ENCODE measurements at regions not wholly inside any gene's neighbourhood (a gene's known extent, or its start where the extent isn't known, plus 50 kb on each side); places are given as distances from the start of the nearest gene placed in this dataset.

GRCh38 chr2:8543060-8543382, 138.8 kb upstream of the ID2 start:
- CTCF ChIA-PET: no interaction called here
- H3K9me2 ChIP-seq (ENCODE audit: insufficient read depth): no peaks in the 10 kb centered on the region
- ATAC-seq (no peak), DNase-seq (ENCODE audit: low read depth, low spot score) (no peak)
- H2AFZ ChIP-seq (ENCODE audit: low read depth, low read length, poor library complexity, severe bottlenecking): no peak overlapping the region
- peaks cover 2 to 8% of the 10 kb centered on the region in 2 experiments; a peak in 3 of 4 replicates for H3K4me1 ChIP-seq (ENCODE audit: control insufficient read depth in 1 of 2, insufficient read depth in 2 of 2, low read length in 2 of 2)
- no peaks in the 10 kb centered on the region for H3K27me3 ChIP-seq (ENCODE audit: insufficient read depth, low read length)
- H3K36me3 ChIP-seq (ENCODE audit: control insufficient read depth in 1 of 2, insufficient read depth in 2 of 2, low read length in 2 of 2): no peaks in the 10 kb centered on the region
- H3K4me2 ChIP-seq (ENCODE audit: low read length): no peak overlapping the region
- no peaks in the 10 kb centered on the region for H3K79me2 ChIP-seq (ENCODE audit: insufficient read depth, low read length)
- no peak overlapping the region for H3K4me3 ChIP-seq (replicated peaks in 1 of 2; ENCODE audit: low read depth in 1 of 2, low read length in 2 of 2)
- no peak overlapping the region for H3K27ac ChIP-seq (ENCODE audit: low read depth, low read length)
- H3K9me3 ChIP-seq (ENCODE audit: control insufficient read depth in 1 of 2, insufficient read depth in 1 of 2, low read depth in 1 of 2, low read length in 2 of 2): no peaks in the 10 kb centered on the region
- TF ChIP-seq RAD21 (IDR thresholded peaks at IDR 0.05; ENCODE audit: low read depth) (no peak), CBX3 (IDR thresholded peaks at IDR 0.05; ENCODE audit: low read depth) (no peak), CEBPB (IDR thresholded peaks at IDR 0.05; ENCODE audit: low read depth) (no peak), POLR2A (IDR thresholded peaks at IDR 0.05; ENCODE audit: borderline replicate concordance, extremely low read depth, insufficient read depth, insufficient read length) (no peak), EZH2phosphoT487 (IDR thresholded peaks at IDR 0.05; ENCODE audit: borderline replicate concordance) (no peak), SIN3A (IDR thresholded peaks at IDR 0.05; ENCODE audit: low read depth) (no peak), REST (IDR thresholded peaks at IDR 0.05; ENCODE audit: low read depth) (no peak), SRF (IDR thresholded peaks at IDR 0.05; ENCODE audit: low read depth) (no peak), EGR1 (IDR thresholded peaks at IDR 0.05; ENCODE audit: low read depth) (no peak), YY1 (IDR thresholded peaks at IDR 0.05; ENCODE audit: extremely low read depth, insufficient replicate concordance, low read depth, low read length) (no peak), POLR2AphosphoS5 (IDR thresholded peaks at IDR 0.05; ENCODE audit: low read depth, low read length) (no peak), ZBTB33 (IDR thresholded peaks at IDR 0.05; ENCODE audit: extremely low read depth, insufficient replicate concordance, low read length) (no peak)
- TF ChIP-seq, protein P1, sequence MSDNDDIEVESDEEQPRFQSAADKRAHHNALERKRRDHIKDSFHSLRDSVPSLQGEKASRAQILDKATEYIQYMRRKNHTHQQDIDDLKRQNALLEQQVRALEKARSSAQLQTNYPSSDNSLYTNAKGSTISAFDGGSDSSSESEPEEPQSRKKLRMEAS (IDR thresholded peaks at IDR 0.05): no peak
- TF ChIP-seq, protein P2, sequence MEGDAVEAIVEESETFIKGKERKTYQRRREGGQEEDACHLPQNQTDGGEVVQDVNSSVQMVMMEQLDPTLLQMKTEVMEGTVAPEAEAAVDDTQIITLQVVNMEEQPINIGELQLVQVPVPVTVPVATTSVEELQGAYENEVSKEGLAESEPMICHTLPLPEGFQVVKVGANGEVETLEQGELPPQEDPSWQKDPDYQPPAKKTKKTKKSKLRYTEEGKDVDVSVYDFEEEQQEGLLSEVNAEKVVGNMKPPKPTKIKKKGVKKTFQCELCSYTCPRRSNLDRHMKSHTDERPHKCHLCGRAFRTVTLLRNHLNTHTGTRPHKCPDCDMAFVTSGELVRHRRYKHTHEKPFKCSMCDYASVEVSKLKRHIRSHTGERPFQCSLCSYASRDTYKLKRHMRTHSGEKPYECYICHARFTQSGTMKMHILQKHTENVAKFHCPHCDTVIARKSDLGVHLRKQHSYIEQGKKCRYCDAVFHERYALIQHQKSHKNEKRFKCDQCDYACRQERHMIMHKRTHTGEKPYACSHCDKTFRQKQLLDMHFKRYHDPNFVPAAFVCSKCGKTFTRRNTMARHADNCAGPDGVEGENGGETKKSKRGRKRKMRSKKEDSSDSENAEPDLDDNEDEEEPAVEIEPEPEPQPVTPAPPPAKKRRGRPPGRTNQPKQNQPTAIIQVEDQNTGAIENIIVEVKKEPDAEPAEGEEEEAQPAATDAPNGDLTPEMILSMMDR (IDR thresholded peaks at IDR 0.05 in 2 of 3, conservative IDR thresholded peaks at IDR 0.05 in 1 of 3; ENCODE audit: borderline replicate concordance in 1 of 3, insufficient read depth in 1 of 3, low read depth in 2 of 3, low read length in 2 of 3): no peak
- TF ChIP-seq, protein P3, sequence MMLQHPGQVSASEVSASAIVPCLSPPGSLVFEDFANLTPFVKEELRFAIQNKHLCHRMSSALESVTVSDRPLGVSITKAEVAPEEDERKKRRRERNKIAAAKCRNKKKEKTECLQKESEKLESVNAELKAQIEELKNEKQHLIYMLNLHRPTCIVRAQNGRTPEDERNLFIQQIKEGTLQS (IDR thresholded peaks at IDR 0.05): no peak
- H3K9ac ChIP-seq (ENCODE audit: low read length): no peak overlapping the region
- no peaks in the 10 kb centered on the region for H4K20me1 ChIP-seq (ENCODE audit: insufficient read depth)
- POLR2A ChIA-PET: no interaction called here
- RAD21 ChIA-PET (ENCODE audit: low non-redundant PET in 1 of 2, low total read pairs in 2 of 2, uncharacterized antibody in 2 of 2, unreplicated experiment in 2 of 2): no interaction called here
- BruUV-seq (replicated peaks): no TSS peak
- intact Hi-C loops (cut with micrococcal nuclease): no loop called here
